Stomach (tissue), 8 donors: ENCODE measurements at regions not wholly inside any gene's neighbourhood (a gene's known extent, or its start where the extent isn't known, plus 50 kb on each side); places are given as distances from the start of the nearest gene placed in this dataset.

Source experiments
- DNase-seq, 2 donors: peaks; one replicate each; pipeline versions ENCODE4 v3.0.0 to v3.0.0-alpha.2; 2013 to 2019
- H3K27ac ChIP-seq, 5 donors: fragments of 200-600 bp in 4 of 5; sonication (generic) in 4 of 5; one replicate each; pipeline ENCODE4 v1.5.1; 2013 to 2019; ENCODE audit warnings: mild to moderate bottlenecking in 1 of 5, moderate library complexity in 1 of 5
- H3K27me3 ChIP-seq, 3 donors: fragments of 200-600 bp; sonication (generic); one replicate each; pipeline ENCODE4 v1.5.1; 2017 to 2019; ENCODE audit warnings: mixed run types in 1 of 3
- H3K36me3 ChIP-seq, 4 donors: fragments of 200-600 bp; sonication (generic); 1 replicate in 3 of 4; 2 replicates in 1 of 4; pipeline ENCODE4 v1.5.1; 2016 to 2019
- H3K4me1 ChIP-seq, 4 donors: fragments of 200-600 bp; sonication (generic); one replicate each; pipeline ENCODE4 v1.5.1; 2016 to 2019
- H3K4me3 ChIP-seq, 4 donors: fragments of 200-600 bp; sonication (generic) in 3 of 4; one replicate each; pipeline ENCODE4 v1.5.1; 2016 to 2019; ENCODE audit warnings: mild to moderate bottlenecking in 1 of 4
- H3K9me3 ChIP-seq, 4 donors: fragments of 200-600 bp; sonication (generic); one replicate each; pipeline ENCODE4 v1.5.1; 2016 to 2019
- EP300 ChIP-seq: sonication (generic); formaldehyde crosslinking; IDR thresholded peaks from one replicate; pipeline ENCODE4 v1.6.1; 2017; ENCODE audit warnings: antibody characterized with exemption
- POLR2A ChIP-seq, 4 donors: fragments of 450-650 bp; IDR thresholded peaks; one replicate each; pipeline ENCODE4 v1.6.1; 2016; ENCODE audit warnings: antibody characterized with exemption in 4 of 4, control low read depth in 2 of 4, mild to moderate bottlenecking in 1 of 4, moderate library complexity in 1 of 4
- POLR2AphosphoS5 ChIP-seq, 3 donors: sonication (generic); formaldehyde crosslinking; IDR thresholded peaks; one replicate each; pipeline ENCODE4 v1.6.1; 2016; ENCODE audit warnings: antibody characterized with exemption in 3 of 3
- WGBS, 5 donors: extraction: QIAGEN DNeasy Blood & Tissue Kit in 3 of 5; methylation state at CpG; one replicate each; pipeline versions ENCODE4 v1.1.5 to v1.1.7; 2013 to 2018; 5-methylcytosine and 5-hydroxymethylcytosine counted together
- intact Hi-C: fragments of 100-400 bp; cut with DNase I; formaldehyde crosslinking; loops from one replicate; pipeline ENCODE4 v1.15.1; 2023; ENCODE audit warnings: low total_unique reads
- small RNA-seq, 4 donors: library from RNA; depleted of rRNA; stranded (forward); fragments of <200 nt; gene quantifications; one replicate each; pipeline ENCODE3, GENCODE V24; 2016
- TF ChIP-seq, protein P1 (sequence below), 7 experiments: fragments of 450-650 bp in 4 of 7; fragments of 200-600 bp in 3 of 7; sonication (generic) in 3 of 7; IDR thresholded peaks; one replicate each; pipeline ENCODE4 v1.5.1; 2016 to 2019; ENCODE audit warnings: antibody characterized with exemption in 7 of 7, control low read depth in 2 of 7, mild to moderate bottlenecking in 1 of 7
- donor health status: healthy with polysubstance abuse.
- donor health status: Bipolar disorder and iron deficiency.
- donor health status: healthy.

GRCh38 chr4:127578967-127579366 lies 53.8 kb upstream of the INTU start:
- H3K27me3 ChIP-seq: no peaks in the 10 kb centered on the region
- TF ChIP-seq, protein P1, sequence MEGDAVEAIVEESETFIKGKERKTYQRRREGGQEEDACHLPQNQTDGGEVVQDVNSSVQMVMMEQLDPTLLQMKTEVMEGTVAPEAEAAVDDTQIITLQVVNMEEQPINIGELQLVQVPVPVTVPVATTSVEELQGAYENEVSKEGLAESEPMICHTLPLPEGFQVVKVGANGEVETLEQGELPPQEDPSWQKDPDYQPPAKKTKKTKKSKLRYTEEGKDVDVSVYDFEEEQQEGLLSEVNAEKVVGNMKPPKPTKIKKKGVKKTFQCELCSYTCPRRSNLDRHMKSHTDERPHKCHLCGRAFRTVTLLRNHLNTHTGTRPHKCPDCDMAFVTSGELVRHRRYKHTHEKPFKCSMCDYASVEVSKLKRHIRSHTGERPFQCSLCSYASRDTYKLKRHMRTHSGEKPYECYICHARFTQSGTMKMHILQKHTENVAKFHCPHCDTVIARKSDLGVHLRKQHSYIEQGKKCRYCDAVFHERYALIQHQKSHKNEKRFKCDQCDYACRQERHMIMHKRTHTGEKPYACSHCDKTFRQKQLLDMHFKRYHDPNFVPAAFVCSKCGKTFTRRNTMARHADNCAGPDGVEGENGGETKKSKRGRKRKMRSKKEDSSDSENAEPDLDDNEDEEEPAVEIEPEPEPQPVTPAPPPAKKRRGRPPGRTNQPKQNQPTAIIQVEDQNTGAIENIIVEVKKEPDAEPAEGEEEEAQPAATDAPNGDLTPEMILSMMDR (IDR thresholded peaks at IDR 0.05): no peak
- H3K4me1 ChIP-seq: no peaks in the 10 kb centered on the region
- H3K27ac ChIP-seq: no peak overlapping the region
- no peaks in the 10 kb centered on the region for H3K36me3 ChIP-seq
- no peak overlapping the region for H3K4me3 ChIP-seq
- peak in 1 of 2 donors; percentile 25 for DNase-seq
- H3K9me3 ChIP-seq: no peaks in the 10 kb centered on the region
- WGBS, 5 donors: 83 to 91% (median 86%) methylated on average over 7 of the region's 7 CpGs
- intact Hi-C loops: no loop called here

DNA sequence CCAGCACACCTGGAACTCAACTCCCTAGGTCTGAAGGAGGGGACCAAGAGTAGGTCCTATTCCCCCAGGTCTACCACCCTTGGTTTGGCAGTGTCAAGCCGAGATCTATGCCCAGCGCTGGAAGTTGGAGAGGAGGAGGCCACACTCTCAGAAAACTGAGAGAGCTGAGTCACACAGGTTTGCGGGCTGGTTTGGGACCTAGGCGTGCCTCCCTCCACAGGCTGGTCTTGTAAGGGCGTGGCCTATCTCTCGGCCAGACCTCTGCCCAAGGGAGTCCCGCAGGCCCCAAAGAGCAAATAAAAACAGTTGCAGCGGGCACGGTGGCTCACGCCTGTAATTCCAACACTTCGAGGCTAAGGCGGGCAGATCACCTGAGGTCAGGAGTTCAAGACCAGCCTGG lies 52.9 kb upstream of the INTU start:
- no peak for DNase-seq
- no peak overlapping the region for H3K4me3 ChIP-seq
- intact Hi-C loops: no loop called here
- no peaks in the 10 kb centered on the region for H3K36me3 ChIP-seq
- TF ChIP-seq POLR2A (IDR thresholded peaks at IDR 0.05) (no peak), EP300 (no peak), POLR2AphosphoS5 (IDR thresholded peaks at IDR 0.05) (no peak)
- TF ChIP-seq, protein P1 (IDR thresholded peaks at IDR 0.05): no peak
- no peaks in the 10 kb centered on the region for H3K4me1 ChIP-seq
- H3K27ac ChIP-seq: no peak overlapping the region
- H3K9me3 ChIP-seq: no peaks in the 10 kb centered on the region
- H3K27me3 ChIP-seq: no peaks in the 10 kb centered on the region
- WGBS, 5 donors: 72 to 91% (median 85%) methylated on average over 11 to 12 of the region's 12 CpGs

DNA sequence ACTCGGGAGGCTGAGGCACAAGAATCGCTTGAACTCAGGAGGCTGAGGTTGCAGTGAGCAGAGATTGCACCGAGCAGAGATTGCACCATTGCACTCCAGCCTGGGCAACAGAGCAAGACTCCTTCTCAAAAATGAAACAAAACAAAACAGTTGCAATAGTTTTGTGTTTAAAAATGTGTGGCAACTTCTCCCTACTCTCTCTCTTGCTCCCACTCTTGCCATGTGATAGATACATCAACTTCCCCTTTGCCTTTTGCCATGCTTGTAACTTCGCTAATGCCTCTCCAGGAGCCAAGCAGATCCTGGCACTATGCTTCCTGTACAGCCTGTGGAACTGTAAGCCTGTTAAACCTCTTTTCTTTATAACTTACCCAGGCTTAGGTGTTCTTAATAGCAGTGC lies 52.5 kb upstream of the INTU start:
- no peaks in the 10 kb centered on the region for H3K4me1 ChIP-seq
- H3K9me3 ChIP-seq: no peaks in the 10 kb centered on the region
- intact Hi-C loops: no loop called here
- 90 to 96% (median 93%) methylated on average over 4 of the region's 4 CpGs for WGBS, 5 donors
- DNase-seq: no peak
- H3K36me3 ChIP-seq: no peaks in the 10 kb centered on the region
- H3K27ac ChIP-seq: no peak overlapping the region
- TF ChIP-seq POLR2AphosphoS5 (IDR thresholded peaks at IDR 0.05) (no peak), EP300 (no peak), POLR2A (IDR thresholded peaks at IDR 0.05) (no peak)
- TF ChIP-seq, protein P1 (IDR thresholded peaks at IDR 0.05): no peak
- no peak overlapping the region for H3K4me3 ChIP-seq
- no peaks in the 10 kb centered on the region for H3K27me3 ChIP-seq

GRCh38 chr4:127580891-127581290 lies 51.9 kb upstream of the INTU start:
- no peak overlapping the region for H3K27ac ChIP-seq
- no peaks in the 10 kb centered on the region for H3K36me3 ChIP-seq
- no peaks in the 10 kb centered on the region for H3K4me1 ChIP-seq
- TF ChIP-seq, protein P1 (IDR thresholded peaks at IDR 0.05): no peak
- TF ChIP-seq POLR2AphosphoS5 (IDR thresholded peaks at IDR 0.05): no peak
- no peak for TF ChIP-seq POLR2A (IDR thresholded peaks at IDR 0.05)
- no peak for TF ChIP-seq EP300
- no peak overlapping the region for H3K4me3 ChIP-seq
- WGBS, 5 donors: 90 to 95% (median 95%) methylated on average over 2 of the region's 2 CpGs
- H3K9me3 ChIP-seq: no peaks in the 10 kb centered on the region
- no peaks in the 10 kb centered on the region for H3K27me3 ChIP-seq
- DNase-seq: no peak
- intact Hi-C loops: no loop called here

Small RNA genes lying in the stretch of these regions (small RNA-seq; reads per million reads assigned to genes)
- 0 reads per million in 4 donors for gene RF00019
